Peyer's patch (tissue), 4 donors: ENCODE measurements at regions not wholly inside any gene's neighbourhood (a gene's known extent, or its start where the extent isn't known, plus 50 kb on each side); places are given as distances from the start of the nearest gene placed in this dataset.

Source experiments
- POLR2A ChIP-seq, 2 donors: fragments of 450-650 bp; IDR thresholded peaks; one replicate each; pipeline ENCODE4 v1.5.1; 2017; ENCODE audit warnings: antibody characterized with exemption in 2 of 2, mild to moderate bottlenecking in 2 of 2, moderate library complexity in 2 of 2
- TF ChIP-seq, protein P1 (sequence below), 6 experiments: fragments of 450-650 bp in 4 of 6; fragments of 200-600 bp in 2 of 6; sonication (generic) in 1 of 6; IDR thresholded peaks; one replicate each; pipeline ENCODE4 v1.5.1; 2017 to 2019; ENCODE audit warnings: antibody characterized with exemption in 6 of 6, mild to moderate bottlenecking in 3 of 6, moderate library complexity in 1 of 6

DNA sequence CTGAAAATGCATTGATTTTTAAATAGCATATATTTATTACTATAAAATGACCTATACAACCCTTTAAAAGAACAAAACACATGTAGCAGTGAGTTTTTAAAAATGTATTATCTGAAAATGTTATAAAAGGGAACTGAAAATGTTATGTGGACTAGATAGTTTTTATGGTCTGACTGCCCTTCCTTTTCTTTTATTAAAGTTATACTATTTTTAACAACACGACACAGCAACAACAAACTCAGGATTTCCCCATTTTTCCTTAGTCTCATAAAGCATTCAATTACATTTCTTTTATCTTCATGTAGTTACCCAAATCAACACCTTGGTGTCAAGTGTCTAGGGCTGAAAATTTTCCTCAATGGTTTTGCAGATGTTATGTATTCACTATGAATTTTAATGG, 132.8 kb upstream of the TMEFF2 start:
- TF ChIP-seq, protein P1, sequence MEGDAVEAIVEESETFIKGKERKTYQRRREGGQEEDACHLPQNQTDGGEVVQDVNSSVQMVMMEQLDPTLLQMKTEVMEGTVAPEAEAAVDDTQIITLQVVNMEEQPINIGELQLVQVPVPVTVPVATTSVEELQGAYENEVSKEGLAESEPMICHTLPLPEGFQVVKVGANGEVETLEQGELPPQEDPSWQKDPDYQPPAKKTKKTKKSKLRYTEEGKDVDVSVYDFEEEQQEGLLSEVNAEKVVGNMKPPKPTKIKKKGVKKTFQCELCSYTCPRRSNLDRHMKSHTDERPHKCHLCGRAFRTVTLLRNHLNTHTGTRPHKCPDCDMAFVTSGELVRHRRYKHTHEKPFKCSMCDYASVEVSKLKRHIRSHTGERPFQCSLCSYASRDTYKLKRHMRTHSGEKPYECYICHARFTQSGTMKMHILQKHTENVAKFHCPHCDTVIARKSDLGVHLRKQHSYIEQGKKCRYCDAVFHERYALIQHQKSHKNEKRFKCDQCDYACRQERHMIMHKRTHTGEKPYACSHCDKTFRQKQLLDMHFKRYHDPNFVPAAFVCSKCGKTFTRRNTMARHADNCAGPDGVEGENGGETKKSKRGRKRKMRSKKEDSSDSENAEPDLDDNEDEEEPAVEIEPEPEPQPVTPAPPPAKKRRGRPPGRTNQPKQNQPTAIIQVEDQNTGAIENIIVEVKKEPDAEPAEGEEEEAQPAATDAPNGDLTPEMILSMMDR (IDR thresholded peaks at IDR 0.05), result no peak
- no peak for TF ChIP-seq POLR2A (IDR thresholded peaks at IDR 0.05)
